PC-3 (cell line): ENCODE measurements at regions not wholly inside any gene's neighbourhood (a gene's known extent, or its start where the extent isn't known, plus 50 kb on each side); places are given as distances from the start of the nearest gene placed in this dataset.

Experiments used
- ATAC-seq: fragments of 200-7000 bp; cut with Tn5 transposase; 2 replicates; pipeline ENCODE4 v1.9.1; 2020; ENCODE audit warnings: mild to moderate bottlenecking, moderate library complexity
- BruUV-seq: library from RNA; stranded (reverse); fragments of 400-500 nt; replicated peaks from 2 replicates; lab custom pipeline; 2021; lab: Mats Ljungman, UMichigan
- CTCF ChIA-PET: fragments of 300-600 bp; sonication (Branson Sonifier 250); formaldehyde crosslinking; loops from one replicate; lab custom pipeline; 2022; ENCODE audit warnings: antibody characterized with exemption; lab: Charles Lee
- POLR2A ChIA-PET: fragments of 300-600 bp; sonication (Branson Sonifier 250); formaldehyde crosslinking; loops from one replicate; lab custom pipeline; 2022; ENCODE audit warnings: antibody characterized with exemption; ENCODE audit not compliant: unreplicated experiment; lab: Charles Lee
- DNase-seq: peaks from one replicate; pipeline ENCODE4 v3.0.0-alpha.2; 2015
- H2AFZ ChIP-seq: fragments of 300-600 bp; sonication (generic); 2 replicates; pipeline ENCODE4 v1.6.0; 2016; ENCODE audit warnings: antibody characterized with exemption, low read length
- H3F3A ChIP-seq: fragments of 300-600 bp; sonication (generic); one replicate; pipeline ENCODE4 v1.6.0; 2017; ENCODE audit warnings: antibody characterized with exemption, low read length, control low read depth, mild to moderate bottlenecking; ENCODE audit not compliant: unreplicated experiment
- H3K27ac ChIP-seq: fragments of 300-600 bp; sonication (generic); 2 replicates; pipeline ENCODE4 v1.5.1; 2016; ENCODE audit warnings: mild to moderate bottlenecking, low read length
- H3K27me3 ChIP-seq: fragments of 300-600 bp; sonication (generic); 2 replicates; pipeline ENCODE4 v1.6.1; 2016; ENCODE audit warnings: low read length, mixed read lengths
- H3K36me3 ChIP-seq: fragments of 300-600 bp; sonication (generic); 2 replicates; pipeline ENCODE4 v1.6.1; 2016; ENCODE audit warnings: low read depth, mixed run types, low read length, mixed read lengths
- H3K4me1 ChIP-seq: fragments of 300-600 bp; sonication (generic); 2 replicates; pipeline ENCODE4 v1.5.1; 2016; ENCODE audit warnings: low read length; ENCODE audit not compliant: insufficient read depth
- H3K4me2 ChIP-seq: fragments of 300-600 bp; sonication (generic); 2 replicates; pipeline ENCODE4 v1.6.0; 2016; ENCODE audit warnings: low read length
- H3K4me3 ChIP-seq: fragments of 300-600 bp; sonication (generic); 2 replicates; pipeline ENCODE4 v1.5.1; 2016; ENCODE audit warnings: mild to moderate bottlenecking, low read length, mixed read lengths
- H3K79me2 ChIP-seq: fragments of 300-600 bp; sonication (generic); 2 replicates; pipeline ENCODE4 v1.6.1; 2017; ENCODE audit warnings: low read length, mixed read lengths
- H3K9ac ChIP-seq: fragments of 300-600 bp; sonication (generic); 2 replicates; pipeline ENCODE4 v1.6.0; 2016; ENCODE audit warnings: mild to moderate bottlenecking, low read length
- H3K9me2 ChIP-seq: fragments of 300-600 bp; sonication (generic); replicated peaks from 2 replicates; pipeline ENCODE4 v1.6.1; 2016; ENCODE audit warnings: mixed run types, low read length, mixed read lengths
- H3K9me3 ChIP-seq: fragments of 300-600 bp; sonication (generic); 2 replicates; pipeline ENCODE4 v1.6.1; 2016; ENCODE audit warnings: low read length, mixed read lengths
- H4K20me1 ChIP-seq: fragments of 300-600 bp; sonication (generic); 2 replicates; pipeline ENCODE4 v1.6.1; 2016; ENCODE audit warnings: low read length, mixed read lengths
- CTCF ChIP-seq: fragments of 300-600 bp; sonication (generic); conservative IDR thresholded peaks from 2 replicates; pipeline ENCODE4 v1.5.1; 2017; ENCODE audit warnings: antibody characterized with exemption, low read depth, mild to moderate bottlenecking, low read length
- EZH2 ChIP-seq: fragments of 300-600 bp; sonication (generic); IDR thresholded peaks from one replicate; pipeline ENCODE4 v1.6.1; 2017; ENCODE audit warnings: antibody characterized with exemption, mild to moderate bottlenecking, low read length; ENCODE audit not compliant: unreplicated experiment
- EZH2phosphoT487 ChIP-seq: fragments of 300-600 bp; sonication (generic); IDR thresholded peaks from 2 replicates; pipeline ENCODE4 v1.6.1; 2018; ENCODE audit warnings: mild to moderate bottlenecking, antibody characterized with exemption, low read length, borderline replicate concordance
- intact Hi-C: fragments of 100-400 bp; cut with micrococcal nuclease; formaldehyde crosslinking; loops from 2 replicates; pipeline ENCODE4 v1.9.0; 2023

DNA sequence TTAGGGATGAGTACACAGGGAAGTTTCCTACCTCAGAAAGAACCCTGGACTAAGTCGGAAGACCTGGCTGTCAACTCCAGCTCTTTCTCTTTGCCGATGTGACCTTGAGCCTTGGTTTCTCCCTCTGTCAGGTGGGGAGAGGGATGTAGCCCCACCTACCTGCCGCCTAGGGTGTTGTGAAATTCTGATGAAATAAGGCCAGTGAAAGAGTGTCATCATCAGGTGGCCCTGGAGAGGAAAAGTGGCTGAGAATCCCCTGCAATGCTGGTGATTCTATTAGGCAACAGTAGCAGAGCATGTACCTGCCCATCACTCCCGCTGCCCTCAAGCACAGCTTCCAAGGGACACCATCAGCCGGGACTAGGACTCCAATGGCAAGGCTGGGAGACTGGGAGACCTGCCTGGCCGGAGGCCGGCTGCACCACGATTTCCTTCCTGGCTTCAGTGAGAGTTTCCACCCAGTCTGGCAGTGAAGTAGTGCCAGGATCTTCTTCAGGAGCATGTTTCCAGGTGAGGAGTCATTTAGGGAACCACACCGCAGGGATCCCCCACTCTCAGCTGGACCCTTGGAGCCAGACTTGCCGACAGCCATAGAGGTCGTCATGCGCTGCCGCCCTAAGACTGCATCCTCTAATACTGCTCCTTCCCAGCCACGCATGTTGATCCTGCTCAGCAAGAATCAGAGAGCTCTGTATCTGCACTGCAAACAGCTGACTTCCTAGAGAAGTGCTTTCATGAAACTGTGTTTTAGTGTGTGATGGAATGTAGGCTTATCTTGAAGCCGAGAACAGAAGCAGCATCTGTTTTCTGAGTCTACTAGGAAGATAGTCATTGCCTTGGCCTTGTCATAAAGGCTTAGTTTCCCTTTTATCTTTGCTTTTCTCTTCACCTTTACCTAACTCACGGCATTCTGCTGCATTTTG lies 88.0 kb upstream of the F3 start:
- no peaks in the 10 kb centered on the region for H4K20me1 ChIP-seq
- DNase-seq (no peak), ATAC-seq (no peak)
- no peaks in the 10 kb centered on the region for H3K4me1 ChIP-seq
- BruUV-seq: no TSS peak
- no peaks in the 10 kb centered on the region for H3F3A ChIP-seq
- no peak overlapping the region for H3K4me2 ChIP-seq
- CTCF ChIA-PET: no interaction called here
- TF ChIP-seq EZH2 (no peak), EZH2phosphoT487 (no peak), CTCF (no peak)
- no peaks in the 10 kb centered on the region for H3K79me2 ChIP-seq
- H3K4me3 ChIP-seq: no peak overlapping the region
- H3K36me3 ChIP-seq: no peaks in the 10 kb centered on the region
- POLR2A ChIA-PET: no interaction called here
- H3K27me3 ChIP-seq: no peaks in the 10 kb centered on the region
- H2AFZ ChIP-seq: no peak overlapping the region
- H3K9me3 ChIP-seq: peaks cover 4% of the 10 kb centered on the region; the same call in 1 of the 2 replicates
- H3K9ac ChIP-seq: no peak overlapping the region
- intact Hi-C loops: no loop called here
- no peak overlapping the region for H3K27ac ChIP-seq
- no peaks in the 10 kb centered on the region for H3K9me2 ChIP-seq

- H4K20me1 ChIP-seq: no peaks in the 10 kb centered on the region
- no peak overlapping the region for H3K4me2 ChIP-seq
- TF ChIP-seq CTCF (no peak), EZH2 (no peak), EZH2phosphoT487 (no peak)
- no peaks in the 10 kb centered on the region for H3K36me3 ChIP-seq
- H3K4me3 ChIP-seq: no peak overlapping the region
- no peaks in the 10 kb centered on the region for H3F3A ChIP-seq
- H3K79me2 ChIP-seq: no peaks in the 10 kb centered on the region
- intact Hi-C loops: no loop called here
- no peaks in the 10 kb centered on the region for H3K9me2 ChIP-seq
- ChIA-PET CTCF (no interaction called here), POLR2A (no interaction called here)
- no peak overlapping the region for H3K9ac ChIP-seq
- peaks cover 5% of the 10 kb centered on the region for H3K4me1 ChIP-seq
- H3K9me3 ChIP-seq: peaks cover 4% of the 10 kb centered on the region; the same call in 1 of the 2 replicates
- no peak overlapping the region for H2AFZ ChIP-seq
- ATAC-seq (no peak), DNase-seq (no peak)
- no peak overlapping the region for H3K27ac ChIP-seq
- no peaks in the 10 kb centered on the region for H3K27me3 ChIP-seq
- BruUV-seq: no TSS peak
Observed at GRCh38 chr1:94628499-94628843, 86.9 kb upstream of the F3 start.
